NOMO-1 treated with dmso at 0.1 percent for 144 hours (cell line): ENCODE measurements at regions not wholly inside any gene's neighbourhood (a gene's known extent, or its start where the extent isn't known, plus 50 kb on each side); places are given as distances from the start of the nearest gene placed in this dataset.

ENCODE experiments used
- DNase-seq: peaks from one replicate; lab custom pipeline; 2025; ENCODE audit not compliant: unreplicated experiment; lab: John Stamatoyannopoulos, UW

DNA sequence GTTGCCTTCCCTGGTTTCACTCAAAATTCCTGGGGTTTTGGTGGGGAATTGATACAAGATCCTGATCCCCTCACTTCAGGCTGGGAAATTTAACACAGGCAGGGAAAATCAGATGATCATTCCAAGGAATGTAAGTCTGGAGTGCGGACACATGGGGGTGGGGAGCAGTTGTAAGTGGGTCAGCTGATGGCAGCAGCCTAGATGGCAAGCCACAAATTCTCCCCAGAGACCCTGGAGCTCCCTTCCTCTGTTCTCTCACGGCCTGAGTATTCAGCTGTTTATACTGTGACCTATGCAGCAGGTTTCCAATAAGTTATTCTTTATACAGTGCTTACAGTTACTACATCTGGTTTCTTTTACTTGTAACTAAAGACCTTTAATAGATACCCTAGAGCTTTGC is 144.9 kb downstream of the SH3BGRL2 start:
- DNase-seq: no peak

DNA sequence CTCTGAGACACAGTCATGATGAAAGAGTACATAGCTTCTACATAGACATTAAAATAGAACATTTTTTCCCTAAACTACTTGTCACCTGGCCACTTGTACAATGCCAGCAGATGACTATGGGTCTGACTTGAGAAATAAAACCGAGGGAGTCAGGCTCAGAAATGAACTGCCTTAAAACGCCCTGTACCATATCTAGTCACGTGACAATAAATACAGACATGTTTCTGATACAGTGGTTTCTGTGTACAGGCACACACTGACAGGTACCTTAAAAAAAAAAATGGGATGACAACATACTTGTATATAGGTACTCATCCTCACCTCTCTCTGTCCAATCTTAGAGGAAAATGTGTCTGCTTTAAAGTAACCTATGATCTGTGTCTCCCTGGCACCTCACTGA is 144.1 kb downstream of the SH3BGRL2 start:
- no peak for DNase-seq

DNA sequence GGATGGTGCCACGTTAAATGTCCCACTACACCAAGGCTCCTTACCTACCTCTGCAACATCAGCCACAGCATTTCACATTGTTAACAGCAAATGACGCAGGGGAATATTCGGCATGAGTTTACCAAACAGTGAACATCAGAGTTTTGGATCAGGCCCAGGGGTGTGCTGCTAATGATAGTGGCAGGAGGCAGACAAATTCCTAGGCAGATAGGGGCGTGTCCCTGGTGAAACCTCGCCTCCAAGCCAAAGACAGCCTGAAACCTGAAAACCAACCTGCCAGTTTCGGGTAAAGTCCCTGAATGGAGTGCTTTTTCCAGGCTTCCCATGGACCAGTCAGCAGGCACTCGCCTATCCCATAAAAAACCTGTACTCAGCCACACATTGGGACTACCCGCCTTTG is 133.6 kb downstream of the SH3BGRL2 start:
- DNase-seq: no peak

DNA sequence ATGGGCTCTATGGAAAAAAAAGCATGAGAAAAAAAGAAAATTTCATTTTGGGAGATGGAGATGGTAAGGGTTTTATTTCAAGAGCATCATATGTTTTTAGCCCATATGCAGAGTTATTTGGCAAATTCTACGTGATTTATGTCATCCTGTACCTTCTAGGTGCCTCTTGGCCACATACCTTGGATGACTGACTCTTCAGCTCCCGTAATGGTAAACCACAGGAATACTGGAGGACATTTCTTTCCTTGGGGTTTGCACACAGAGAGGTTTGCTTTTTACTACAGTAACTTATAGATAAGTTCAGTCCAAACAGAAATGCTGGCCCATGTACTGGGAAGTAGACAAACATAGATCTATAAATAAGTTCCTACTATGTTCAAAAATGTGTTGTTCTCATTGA is 132.2 kb downstream of the SH3BGRL2 start:
- no peak for DNase-seq

DNA sequence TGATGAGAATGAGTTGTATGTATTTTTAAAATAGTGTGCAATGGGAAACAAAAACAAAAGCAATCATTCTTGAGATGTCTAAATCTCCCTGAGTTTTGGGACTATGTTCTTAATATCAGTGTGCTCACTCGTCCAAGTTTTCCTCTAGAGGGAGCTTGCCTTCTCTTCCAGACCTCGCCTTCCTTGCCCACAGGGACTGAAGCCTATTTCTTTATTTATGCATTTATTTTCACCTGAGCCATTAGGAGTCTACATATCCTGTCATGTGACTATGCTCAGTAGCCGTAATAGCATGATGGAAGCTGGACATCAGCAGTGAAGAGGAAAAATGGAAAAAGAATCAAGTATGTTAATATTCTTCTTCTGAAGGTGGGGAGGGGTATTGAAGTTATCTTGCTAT is 131.2 kb downstream of the SH3BGRL2 start:
- DNase-seq: no peak

DNA sequence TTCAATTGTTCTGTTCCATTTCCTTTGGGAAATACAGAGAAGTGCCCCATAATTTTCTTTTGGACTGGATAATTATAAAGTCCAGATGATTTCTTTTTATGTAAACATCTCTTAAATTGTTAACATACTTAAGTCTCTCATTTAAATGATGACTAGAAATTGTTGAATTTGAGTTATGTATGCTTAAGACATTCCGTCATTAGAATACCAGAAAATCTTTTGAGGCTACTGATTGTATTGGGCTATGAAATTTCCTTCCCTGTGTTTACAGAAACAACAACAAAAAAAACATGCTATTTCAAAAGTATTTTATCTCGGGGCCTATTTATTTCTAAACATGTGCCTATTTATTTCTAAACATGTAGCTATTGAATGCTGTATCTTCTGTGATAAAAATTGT is 125.4 kb downstream of the SH3BGRL2 start:
- DNase-seq: no peak

- DNase-seq: no peak
Measured at GRCh38 chr6:79755967-79756366, 124.8 kb downstream of the SH3BGRL2 start.
